Left colon (tissue), 2 donors: ENCODE measurements at regions not wholly inside any gene's neighbourhood (a gene's known extent, or its start where the extent isn't known, plus 50 kb on each side); places are given as distances from the start of the nearest gene placed in this dataset.
"Not testable (repeated sequence)": the region's sequence is repeated elsewhere in the genome, so short reads cannot be mapped to it uniquely, and the experiment has no call there.

ENCODE experiments used
- ATAC-seq: fragments of 200-7000 bp; cut with Tn5 transposase; one replicate; pipeline ENCODE4 v1.9.1; 2020; ENCODE audit warnings: mild to moderate bottlenecking, moderate library complexity
- DNase-seq, 2 donors: peaks; one replicate each; pipeline ENCODE4 v3.0.0-alpha.2; 2020
- intact Hi-C, 2 donors: fragments of 100-400 bp; cut with DNase I in 1 of 2; cut with micrococcal nuclease in 1 of 2; formaldehyde crosslinking; loops; one replicate each; pipeline versions ENCODE4 v1.11.2 to v1.14.0; 2022; cut with DNase I, micrococcal nuclease
- donor health status: DM: no; HTN: no; CAD: no.
- donor health status: DM: yes; HTN: yes; CAD: no.

- intact Hi-C loops, result no loop called here
- DNase-seq, result no peak
- no peak for ATAC-seq
Observed at GRCh38 chr1:188958461-188959115, 1519.1 kb downstream of the BRINP3 start.

GRCh38 chr1:188986745-188987417 lies 1490.8 kb downstream of the BRINP3 start:
- ATAC-seq, result no peak
- no peak for DNase-seq
- intact Hi-C loops, result no loop called here

- DNase-seq (no peak), ATAC-seq (no peak)
- intact Hi-C loops, result no loop called here
Observed at GRCh38 chr1:188988589-188988988, 1489.1 kb downstream of the BRINP3 start.

- intact Hi-C loops, result no loop called here
- DNase-seq (no peak), ATAC-seq (no peak)
Observed at GRCh38 chr1:188991221-188991930, 1486.3 kb downstream of the BRINP3 start.

GRCh38 chr1:189007824-189008223 lies 1469.8 kb downstream of the BRINP3 start:
- DNase-seq, result no peak
- intact Hi-C loops, result no loop called here

GRCh38 chr1:189021577-189021976 lies 1456.1 kb downstream of the BRINP3 start:
- ATAC-seq (no peak), DNase-seq (no peak)
- intact Hi-C loops, result no loop called here

More at GRCh38 chr1:189007824-189008223, 1469.8 kb downstream of the BRINP3 start:
- no peak for ATAC-seq

- ATAC-seq (no peak), DNase-seq (no peak)
- intact Hi-C loops, result no loop called here
Observed at GRCh38 chr1:189022015-189022414, 1455.6 kb downstream of the BRINP3 start.

- intact Hi-C loops, result no loop called here
- ATAC-seq, result no peak
- no peak for DNase-seq
Observed at GRCh38 chr1:189027512-189027911, 1450.2 kb downstream of the BRINP3 start.

- intact Hi-C loops, result no loop called here
- ATAC-seq (no peak), DNase-seq (no peak)
Observed at GRCh38 chr1:189033169-189033568, 1444.5 kb downstream of the BRINP3 start.

GRCh38 chr1:189036628-189037027 lies 1441.0 kb downstream of the BRINP3 start:
- intact Hi-C loops, result no loop called here

GRCh38 chr1:189046127-189046526 lies 1431.5 kb downstream of the BRINP3 start:
- ATAC-seq, result no peak
- intact Hi-C loops, result no loop called here

More at GRCh38 chr1:189036628-189037027, 1441.0 kb downstream of the BRINP3 start:
- DNase-seq, result no peak
- no peak for ATAC-seq

GRCh38 chr1:189084811-189085210 lies 1392.9 kb downstream of the BRINP3 start:
- ATAC-seq (no peak), DNase-seq (no peak)
- intact Hi-C loops, result no loop called here

More at GRCh38 chr1:189046127-189046526, 1431.5 kb downstream of the BRINP3 start:
- DNase-seq, result no peak

GRCh38 chr1:189103956-189104355 lies 1373.7 kb downstream of the BRINP3 start:
- ATAC-seq, result no peak
- no peak for DNase-seq
- intact Hi-C loops, result no loop called here

GRCh38 chr1:189117072-189117770 lies 1360.4 kb downstream of the BRINP3 start:
- intact Hi-C loops, result no loop called here
- no peak for DNase-seq
- ATAC-seq, result no peak

GRCh38 chr1:189121941-189122340 lies 1355.7 kb downstream of the BRINP3 start:
- DNase-seq (no peak), ATAC-seq (no peak)
- intact Hi-C loops, result no loop called here

- DNase-seq, result no peak
- intact Hi-C loops, result no loop called here
- no peak for ATAC-seq
Observed at GRCh38 chr1:189125694-189126093, 1352.0 kb downstream of the BRINP3 start.

- intact Hi-C loops, result no loop called here
- DNase-seq, result no peak
- ATAC-seq, result no peak
Observed at GRCh38 chr1:189131576-189131975, 1346.1 kb downstream of the BRINP3 start.

- intact Hi-C loops, ATAC-seq: not testable (repeated sequence)
Observed at GRCh38 chr1:189139748-189140147, 1337.9 kb downstream of the BRINP3 start.

GRCh38 chr1:189141056-189141455 lies 1336.6 kb downstream of the BRINP3 start:
- intact Hi-C loops, result no loop called here
- DNase-seq (no peak), ATAC-seq (no peak)

More at GRCh38 chr1:189139748-189140147, 1337.9 kb downstream of the BRINP3 start:
- DNase-seq, result not testable (repeated sequence)
